HG03521 (cell line): ENCODE measurements at regions not wholly inside any gene's neighbourhood (a gene's known extent, or its start where the extent isn't known, plus 50 kb on each side); places are given as distances from the start of the nearest gene placed in this dataset.
"Not testable (repeated sequence)": the region's sequence is repeated elsewhere in the genome, so short reads cannot be mapped to it uniquely, and the experiment has no call there.

Experiments used
- ATAC-seq: cut with Tn5 transposase; IDR thresholded peaks from one replicate; pipeline ENCODE4 v1.9.1; 2021; ENCODE audit warnings: mild to moderate bottlenecking, moderate library complexity; ENCODE audit not compliant: unreplicated experiment

DNA sequence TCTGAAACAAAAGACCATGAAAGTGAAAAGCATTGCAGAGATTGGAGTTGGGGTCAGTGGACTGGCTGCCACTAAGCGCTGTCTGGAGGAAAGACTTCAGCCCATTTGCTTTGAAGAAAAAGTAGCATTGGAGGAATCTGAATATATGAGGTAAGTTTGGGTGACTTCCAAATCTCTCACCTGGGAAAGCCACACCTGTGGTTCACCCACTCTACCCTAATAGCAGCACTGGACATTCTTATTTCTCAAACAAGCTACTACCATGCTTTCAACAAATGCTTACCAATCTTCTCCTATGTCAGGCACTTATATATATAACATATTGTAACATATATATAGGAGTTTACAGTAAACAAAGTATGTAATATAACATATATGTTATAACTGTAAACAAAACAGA is 76.0 kb upstream of the POGK start:
- ATAC-seq, result no peak

DNA sequence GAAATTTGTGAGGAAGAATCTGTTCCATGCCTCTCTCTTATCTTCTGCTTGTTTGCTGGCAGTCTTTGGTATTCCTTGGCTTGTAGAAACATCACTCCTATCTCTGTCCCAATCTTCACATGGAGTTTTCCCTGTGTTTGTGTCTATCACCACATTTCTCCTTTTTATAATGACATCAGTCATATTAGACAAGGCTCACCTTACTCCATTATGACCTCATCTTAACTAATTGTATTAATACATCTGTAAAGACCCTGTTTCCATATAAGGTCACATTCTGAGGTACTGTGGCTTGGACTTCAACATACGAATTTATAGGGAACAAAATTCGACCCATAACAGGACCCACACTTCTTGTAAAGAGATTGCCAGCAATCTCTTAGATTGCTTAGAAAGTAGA is 72.3 kb upstream of the POGK start:
- ATAC-seq, result no peak

DNA sequence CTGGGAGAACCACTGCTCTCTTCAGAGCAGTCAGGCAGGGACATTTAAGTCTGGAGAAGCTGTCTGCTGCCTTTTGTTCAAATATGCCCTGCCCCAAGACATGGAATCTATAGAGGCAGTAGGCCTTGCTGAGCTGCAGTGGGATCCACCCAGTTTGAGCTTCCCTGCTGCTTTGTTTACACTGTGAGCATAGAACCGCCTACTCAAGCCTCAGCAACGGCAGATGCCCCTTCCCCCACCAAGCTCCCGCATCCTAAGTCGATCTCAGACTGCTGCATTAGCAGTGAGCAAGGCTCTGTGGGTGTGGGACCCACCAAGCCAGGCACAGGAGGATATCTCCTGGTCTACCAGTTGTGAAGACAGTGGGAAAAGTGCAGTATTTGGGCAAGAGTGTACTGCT is 54.6 kb upstream of the POGK start:
- ATAC-seq, result not testable (repeated sequence)

GRCh38 chr1:166785987-166786386 is 53.3 kb upstream of the POGK start:
- ATAC-seq, result no peak

GRCh38 chr1:166789286-166789685 is 50.0 kb upstream of the POGK start:
- no peak for ATAC-seq
